GM21786 (cell line): ENCODE measurements at regions not wholly inside any gene's neighbourhood (a gene's known extent, or its start where the extent isn't known, plus 50 kb on each side); places are given as distances from the start of the nearest gene placed in this dataset.
A peak's percentile ranks its signal among the peaks of the same experiment; 100 is the strongest.

Source experiments
- ATAC-seq: cut with Tn5 transposase; IDR thresholded peaks from one replicate; pipeline ENCODE4 v1.9.1; 2021; ENCODE audit not compliant: unreplicated experiment

- no peak for ATAC-seq
These were observed 92.3 kb upstream of the ZC3H12C start for GRCh38 chr11:110000850-110001249.

GRCh38 chr11:110003426-110003825 is 89.8 kb upstream of the ZC3H12C start:
- ATAC-seq = no peak

GRCh38 chr11:110011595-110011994 is 81.6 kb upstream of the ZC3H12C start:
- no peak for ATAC-seq

GRCh38 chr11:110015695-110016094 is 77.5 kb upstream of the ZC3H12C start:
- ATAC-seq = no peak

- ATAC-seq = no peak
These were observed 73.5 kb upstream of the ZC3H12C start for GRCh38 chr11:110019675-110020074.

GRCh38 chr11:110022548-110022947 is 70.6 kb upstream of the ZC3H12C start:
- no peak for ATAC-seq

GRCh38 chr11:110023711-110024110 is 69.5 kb upstream of the ZC3H12C start:
- no peak for ATAC-seq

GRCh38 chr11:110026858-110027626 is 66.2 kb upstream of the ZC3H12C start:
- ATAC-seq = peak; percentile 84

GRCh38 chr11:110027627-110028371 is 65.4 kb upstream of the ZC3H12C start:
- ATAC-seq = peak; percentile 44

GRCh38 chr11:110028921-110029320 is 64.3 kb upstream of the ZC3H12C start:
- ATAC-seq = peak; percentile 18

GRCh38 chr11:110029714-110030113 is 63.5 kb upstream of the ZC3H12C start:
- no peak for ATAC-seq

GRCh38 chr11:110031171-110031570 is 62.0 kb upstream of the ZC3H12C start:
- ATAC-seq = no peak

- no peak for ATAC-seq
These were observed 60.9 kb upstream of the ZC3H12C start for GRCh38 chr11:110032259-110032658.

- ATAC-seq = no peak
These were observed 60.1 kb upstream of the ZC3H12C start for GRCh38 chr11:110032957-110033570.

GRCh38 chr11:110034806-110035205 is 58.4 kb upstream of the ZC3H12C start:
- no peak for ATAC-seq

- no peak for ATAC-seq
These were observed 57.8 kb upstream of the ZC3H12C start for GRCh38 chr11:110035357-110035756.

- ATAC-seq = no peak
These were observed 55.0 kb upstream of the ZC3H12C start for GRCh38 chr11:110038201-110038600.
